SH-SY5Y (cell line): ENCODE measurements at regions not wholly inside any gene's neighbourhood (a gene's known extent, or its start where the extent isn't known, plus 50 kb on each side); places are given as distances from the start of the nearest gene placed in this dataset.

ENCODE experiments used
- GATA2 ChIP-seq: IDR thresholded peaks from 2 replicates; pipeline ENCODE4 v1.6.1; 2011; ENCODE audit warnings: mild to moderate bottlenecking, low read depth, low read length
- GATA3 ChIP-seq: IDR thresholded peaks from 2 replicates; pipeline ENCODE4 v1.6.1; 2011; ENCODE audit warnings: low read depth, mild to moderate bottlenecking, low read length, moderate library complexity

- TF ChIP-seq GATA2 = no peak
- TF ChIP-seq GATA3 = no peak
These were observed 648.7 kb upstream of the CCDC179 start for GRCh38 chr11:23509023-23509422.
